CD4-positive, alpha-beta T cell treated with Interleukin-2 at 100 ng/mL for 4 hours (primary cell): ENCODE measurements at regions not wholly inside any gene's neighbourhood (a gene's known extent, or its start where the extent isn't known, plus 50 kb on each side); places are given as distances from the start of the nearest gene placed in this dataset.
"Not testable (repeated sequence)": the region's sequence is repeated elsewhere in the genome, so short reads cannot be mapped to it uniquely, and the experiment has no call there.

Experiments used
- DNase-seq: peaks from one replicate; pipeline ENCODE4 v3.0.0-alpha.2; 2020; ENCODE audit warnings: low spot score

- no peak for DNase-seq
Observed at GRCh38 chr10:84571146-84571545, 242.8 kb downstream of the CCSER2 start.

GRCh38 chr10:84574102-84574501 lies 245.7 kb downstream of the CCSER2 start:
- DNase-seq: no peak

GRCh38 chr10:84581976-84582375 lies 253.6 kb downstream of the CCSER2 start:
- no peak for DNase-seq

- no peak for DNase-seq
Observed at GRCh38 chr10:84583501-84583900, 255.1 kb downstream of the CCSER2 start.

GRCh38 chr10:84587789-84588188 lies 259.4 kb downstream of the CCSER2 start:
- DNase-seq: no peak

GRCh38 chr10:84588426-84588825 lies 260.0 kb downstream of the CCSER2 start:
- no peak for DNase-seq

- DNase-seq: no peak
Observed at GRCh38 chr10:84588971-84589370, 260.6 kb downstream of the CCSER2 start.

GRCh38 chr10:84589526-84590205 lies 261.3 kb downstream of the CCSER2 start:
- no peak for DNase-seq

- no peak for DNase-seq
Observed at GRCh38 chr10:84590327-84591193, 262.2 kb downstream of the CCSER2 start.

GRCh38 chr10:84593506-84593905 lies 265.1 kb downstream of the CCSER2 start:
- DNase-seq: no peak

- DNase-seq: no peak
Observed at GRCh38 chr10:84596585-84596984, 268.2 kb downstream of the CCSER2 start.

GRCh38 chr10:84599254-84599653 lies 270.9 kb downstream of the CCSER2 start:
- no peak for DNase-seq

GRCh38 chr10:84600947-84601346 lies 272.6 kb downstream of the CCSER2 start:
- DNase-seq: no peak

GRCh38 chr10:84602543-84602942 lies 274.2 kb downstream of the CCSER2 start:
- DNase-seq: not testable (repeated sequence)

- DNase-seq: no peak
Observed at GRCh38 chr10:84603971-84604370, 275.6 kb downstream of the CCSER2 start.

- DNase-seq: no peak
Observed at GRCh38 chr10:84605802-84606201, 277.4 kb downstream of the CCSER2 start.

- no peak for DNase-seq
Observed at GRCh38 chr10:84606428-84606827, 278.0 kb downstream of the CCSER2 start.

GRCh38 chr10:84607044-84607443 lies 278.7 kb downstream of the CCSER2 start:
- DNase-seq: no peak

GRCh38 chr10:84607523-84607922 lies 279.1 kb downstream of the CCSER2 start:
- no peak for DNase-seq

- no peak for DNase-seq
Observed at GRCh38 chr10:84608126-84608525, 279.7 kb downstream of the CCSER2 start.

- DNase-seq: no peak
Observed at GRCh38 chr10:84613336-84614021, 285.1 kb downstream of the CCSER2 start.

GRCh38 chr10:84626397-84627087 lies 298.2 kb downstream of the CCSER2 start:
- no peak for DNase-seq
